ENCODE measurements at regions not wholly inside any gene's neighbourhood (a gene's known extent, or its start where the extent isn't known, plus 50 kb on each side); places are given as distances from the start of the nearest gene placed in this dataset.

- ChIA-PET POLR2A (no interaction called here), CTCF (interaction anchor here (0.6 kb wide), 1 partner anchor 62 kb away, joined by 3 read pairs; no protein-coding TSS in a partner anchor)
- no peak overlapping the region for H3K4me3 Mint-ChIP-seq
- no peak for TF ChIP-seq CTCF (IDR thresholded peaks at IDR 0.05)
- no peaks in the 10 kb centered on the region for H3K36me3 Mint-ChIP-seq (ENCODE audit: low read depth)
- DNase-seq = no peak
- no peaks in the 10 kb centered on the region for H3K9me3 Mint-ChIP-seq
- H3K27ac Mint-ChIP-seq = no peak overlapping the region
- intact Hi-C loops (cut with micrococcal nuclease) = no loop called here
- no peaks in the 10 kb centered on the region for H3K4me1 Mint-ChIP-seq (ENCODE audit: low read depth)
- ATAC-seq = no peak
- peaks cover 2% of the 10 kb centered on the region for H3K27me3 Mint-ChIP-seq
Observed at GRCh38 chr15:93631958-93632618, 543.1 kb upstream of the RGMA start.

GRCh38 chr15:93619597-93619996 lies 530.6 kb upstream of the RGMA start:
- H3K9me3 Mint-ChIP-seq = no peaks in the 10 kb centered on the region
- no peaks in the 10 kb centered on the region for H3K4me1 Mint-ChIP-seq (ENCODE audit: low read depth)

GRCh38 chr15:93617443-93617842 lies 528.4 kb upstream of the RGMA start:
- Mint-ChIP-seq H3K36me3 (ENCODE audit: low read depth) (no peaks in the 10 kb centered on the region), H3K4me3 (no peak overlapping the region), H3K4me1 (ENCODE audit: low read depth) (no peaks in the 10 kb centered on the region), H3K27ac (no peak overlapping the region), H3K9me3 (no peaks in the 10 kb centered on the region), H3K27me3 (peaks cover 5% of the 10 kb centered on the region)
- ATAC-seq = no peak
- intact Hi-C loops (cut with micrococcal nuclease) = no loop called here
- ChIA-PET POLR2A (no interaction called here), CTCF (no interaction called here)
- DNase-seq = no peak
- TF ChIP-seq CTCF (IDR thresholded peaks at IDR 0.05) = no peak

More at GRCh38 chr15:93619597-93619996, 530.6 kb upstream of the RGMA start:
- DNase-seq = no peak
- H3K27ac Mint-ChIP-seq = no peak overlapping the region
- POLR2A ChIA-PET = no interaction called here
- H3K4me3 Mint-ChIP-seq = no peak overlapping the region
- CTCF ChIA-PET = interaction anchor here (1.2 kb wide), 1 partner anchor 9 kb away, joined by 3 read pairs; no protein-coding TSS in a partner anchor
- no peak for TF ChIP-seq CTCF (IDR thresholded peaks at IDR 0.05)
- peaks cover 11% of the 10 kb centered on the region for H3K27me3 Mint-ChIP-seq
- no peaks in the 10 kb centered on the region for H3K36me3 Mint-ChIP-seq (ENCODE audit: low read depth)
- ATAC-seq = no peak
- intact Hi-C loops (cut with micrococcal nuclease) = no loop called here

- Mint-ChIP-seq H3K27me3 (peaks cover 6% of the 10 kb centered on the region), H3K4me3 (no peak overlapping the region), H3K36me3 (ENCODE audit: low read depth) (no peaks in the 10 kb centered on the region), H3K9me3 (no peaks in the 10 kb centered on the region), H3K4me1 (ENCODE audit: low read depth) (no peaks in the 10 kb centered on the region), H3K27ac (no peak overlapping the region)
- ATAC-seq (no peak), DNase-seq (no peak)
- ChIA-PET POLR2A (no interaction called here), CTCF (no interaction called here)
- intact Hi-C loops (cut with micrococcal nuclease) = no loop called here
- no peak for TF ChIP-seq CTCF (IDR thresholded peaks at IDR 0.05)
Observed at GRCh38 chr15:93614386-93615104, 525.5 kb upstream of the RGMA start.

GRCh38 chr15:93613386-93613785 lies 524.4 kb upstream of the RGMA start:
- CTCF ChIA-PET = no interaction called here
- H3K4me3 Mint-ChIP-seq = no peak overlapping the region
- POLR2A ChIA-PET = no interaction called here
- H3K36me3 Mint-ChIP-seq (ENCODE audit: low read depth) = no peaks in the 10 kb centered on the region
- no peaks in the 10 kb centered on the region for H3K9me3 Mint-ChIP-seq
- DNase-seq (no peak), ATAC-seq (no peak)
- TF ChIP-seq CTCF (IDR thresholded peaks at IDR 0.05) = no peak
- H3K27ac Mint-ChIP-seq = no peak overlapping the region
- H3K4me1 Mint-ChIP-seq (ENCODE audit: low read depth) = no peaks in the 10 kb centered on the region
- H3K27me3 Mint-ChIP-seq = peaks cover 4% of the 10 kb centered on the region
- intact Hi-C loops (cut with micrococcal nuclease) = no loop called here
